ENCODE measurements at regions not wholly inside any gene's neighbourhood (a gene's known extent, or its start where the extent isn't known, plus 50 kb on each side); places are given as distances from the start of the nearest gene placed in this dataset.

DNA sequence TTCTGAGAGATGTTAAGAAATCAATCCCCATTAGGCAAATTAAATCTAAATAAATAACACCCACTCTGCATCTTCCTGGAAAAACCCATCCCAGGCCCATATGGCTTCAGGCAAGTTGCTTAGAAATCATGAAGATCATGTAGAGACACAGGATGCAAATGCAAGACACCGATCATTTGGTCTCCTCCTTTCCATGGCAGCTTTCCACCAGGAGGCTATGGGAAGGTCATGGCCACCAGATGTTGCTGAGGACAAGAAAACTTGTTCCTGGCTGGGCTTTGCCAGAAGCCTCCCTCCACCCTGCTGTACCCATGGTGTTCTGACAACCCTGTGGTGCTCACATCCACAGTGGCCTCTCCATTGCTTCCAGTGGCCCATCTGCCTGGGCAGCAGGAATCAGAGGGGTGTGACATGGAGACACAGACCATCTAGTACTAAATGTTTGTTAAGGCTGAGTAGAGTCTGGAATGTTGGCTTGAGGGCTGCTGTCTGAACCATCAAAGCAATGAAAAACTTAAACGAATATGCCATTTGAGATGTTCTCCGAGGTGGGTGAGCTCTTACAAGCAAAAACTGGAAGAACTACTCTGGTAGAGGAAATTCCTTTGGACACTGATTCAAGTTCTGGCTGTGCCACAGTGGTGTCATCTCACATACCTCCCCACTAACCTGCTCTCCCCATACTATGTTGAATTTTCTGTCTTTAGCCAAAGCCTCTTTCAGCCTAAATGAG, 293.2 kb downstream of the TNS1 start:
- peaks cover 0 to 25% of the 10 kb centered on the region in 2 donors for H3K4me1 ChIP-seq
- no peak overlapping the region for H3K4me3 ChIP-seq
- no peaks in the 10 kb centered on the region for H3K27me3 ChIP-seq
- DNase-seq (ENCODE audit: low spot score in 2 of 2): no peak
- H3K36me3 ChIP-seq: no peaks in the 10 kb centered on the region
- no peak overlapping the region for H3K27ac ChIP-seq
- no peaks in the 10 kb centered on the region for H3K9me3 ChIP-seq
- intact Hi-C loops (cut with DNase I; ENCODE audit: low total_unique reads): no loop called here
- TF ChIP-seq POLR2AphosphoS5 (IDR thresholded peaks at IDR 0.05): no peak
- TF ChIP-seq POLR2A (IDR thresholded peaks at IDR 0.05): no peak
- TF ChIP-seq, protein P1, sequence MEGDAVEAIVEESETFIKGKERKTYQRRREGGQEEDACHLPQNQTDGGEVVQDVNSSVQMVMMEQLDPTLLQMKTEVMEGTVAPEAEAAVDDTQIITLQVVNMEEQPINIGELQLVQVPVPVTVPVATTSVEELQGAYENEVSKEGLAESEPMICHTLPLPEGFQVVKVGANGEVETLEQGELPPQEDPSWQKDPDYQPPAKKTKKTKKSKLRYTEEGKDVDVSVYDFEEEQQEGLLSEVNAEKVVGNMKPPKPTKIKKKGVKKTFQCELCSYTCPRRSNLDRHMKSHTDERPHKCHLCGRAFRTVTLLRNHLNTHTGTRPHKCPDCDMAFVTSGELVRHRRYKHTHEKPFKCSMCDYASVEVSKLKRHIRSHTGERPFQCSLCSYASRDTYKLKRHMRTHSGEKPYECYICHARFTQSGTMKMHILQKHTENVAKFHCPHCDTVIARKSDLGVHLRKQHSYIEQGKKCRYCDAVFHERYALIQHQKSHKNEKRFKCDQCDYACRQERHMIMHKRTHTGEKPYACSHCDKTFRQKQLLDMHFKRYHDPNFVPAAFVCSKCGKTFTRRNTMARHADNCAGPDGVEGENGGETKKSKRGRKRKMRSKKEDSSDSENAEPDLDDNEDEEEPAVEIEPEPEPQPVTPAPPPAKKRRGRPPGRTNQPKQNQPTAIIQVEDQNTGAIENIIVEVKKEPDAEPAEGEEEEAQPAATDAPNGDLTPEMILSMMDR (IDR thresholded peaks at IDR 0.05): no peak

DNA sequence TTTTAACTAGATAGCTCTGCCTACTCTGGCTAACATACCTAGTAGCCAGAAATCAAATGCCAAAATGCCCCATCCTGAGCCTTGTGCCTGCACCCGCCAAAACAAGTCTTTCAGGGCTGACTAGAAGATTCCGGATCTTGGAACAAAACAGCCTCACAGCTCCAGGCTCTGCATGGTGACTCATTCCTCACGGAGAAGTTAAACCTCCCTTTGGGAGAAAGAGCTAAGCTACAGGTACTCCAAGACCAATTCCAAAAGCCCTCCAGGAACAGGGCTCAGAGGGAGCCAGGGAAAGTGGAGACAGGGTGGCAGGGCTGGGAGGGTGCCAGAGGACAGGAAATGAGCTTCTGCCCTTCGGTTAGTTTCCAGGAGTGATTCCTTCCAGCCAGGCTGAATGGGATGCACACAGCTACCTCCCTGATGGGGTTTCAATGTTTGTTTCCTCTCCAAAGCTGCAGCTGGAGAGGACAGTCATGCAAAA, 295.6 kb downstream of the TNS1 start:
- Histone ChIP-seq H3K27me3 (no peaks in the 10 kb centered on the region), H3K27ac (peak overlapping the region; percentile 89 to 94), H3K4me1 (peaks cover 0 to 10% of the 10 kb centered on the region in 2 donors), H3K36me3 (no peaks in the 10 kb centered on the region), H3K4me3 (no peak overlapping the region), H3K9me3 (no peaks in the 10 kb centered on the region)
- intact Hi-C loops (cut with DNase I; ENCODE audit: low total_unique reads): no loop called here
- TF ChIP-seq POLR2AphosphoS5 (IDR thresholded peaks at IDR 0.05): peak in 2 of 3 donors; percentile 55 to 85
- TF ChIP-seq, protein P1 (IDR thresholded peaks at IDR 0.05): no peak
- TF ChIP-seq POLR2A (IDR thresholded peaks at IDR 0.05): no peak
- peak; percentile 82 to 93 for DNase-seq (ENCODE audit: low spot score in 2 of 2)

DNA sequence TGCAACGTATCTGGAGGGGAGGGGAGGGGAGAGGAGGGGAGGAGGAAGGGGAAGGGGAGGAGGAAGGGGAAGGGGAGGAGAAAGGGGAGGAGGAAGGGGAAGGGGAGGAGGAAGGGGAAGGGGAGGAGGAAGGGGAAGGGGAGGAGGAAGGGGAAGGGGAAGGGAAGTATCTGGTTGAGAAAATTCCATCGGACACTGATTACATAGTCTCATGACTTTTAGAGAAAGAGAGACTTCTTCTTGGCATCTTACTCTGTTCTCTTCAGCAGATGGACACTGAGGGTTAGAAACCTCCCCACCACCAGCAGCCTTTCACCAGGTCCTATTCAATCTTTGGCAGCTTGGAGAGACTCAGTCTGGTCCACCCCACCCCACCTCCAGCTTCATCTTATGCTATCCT, 296.3 kb downstream of the TNS1 start:
- Histone ChIP-seq H3K36me3 (no peaks in the 10 kb centered on the region), H3K27me3 (no peaks in the 10 kb centered on the region), H3K4me1 (peaks cover 0 to 10% of the 10 kb centered on the region in 2 donors), H3K27ac (peak overlapping the region; percentile 89 to 94), H3K9me3 (no peaks in the 10 kb centered on the region), H3K4me3 (no peak overlapping the region)
- intact Hi-C loops (cut with DNase I; ENCODE audit: low total_unique reads): no loop called here
- DNase-seq (ENCODE audit: low spot score in 2 of 2): no peak
- TF ChIP-seq POLR2AphosphoS5 (IDR thresholded peaks at IDR 0.05) (no peak), POLR2A (IDR thresholded peaks at IDR 0.05) (no peak)
- TF ChIP-seq, protein P1 (IDR thresholded peaks at IDR 0.05): no peak

DNA sequence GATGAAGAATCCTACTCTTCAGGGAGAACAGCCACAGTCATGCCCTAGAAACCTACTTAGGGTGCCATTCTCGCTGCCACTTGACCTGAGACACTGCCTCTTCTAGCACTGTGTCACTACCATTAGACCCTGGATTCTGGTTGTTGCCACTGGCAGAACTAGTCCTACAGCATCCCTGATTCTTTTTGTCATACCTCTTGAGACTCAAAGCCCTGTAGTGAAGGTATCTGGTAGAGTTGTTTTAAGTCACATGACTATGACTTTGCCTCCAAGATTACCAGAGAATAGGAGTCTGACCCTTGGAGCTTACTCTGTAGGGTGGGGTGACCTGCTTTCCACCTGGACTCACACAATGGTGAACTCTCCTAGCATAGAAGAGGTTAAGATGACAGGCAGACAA, 296.7 kb downstream of the TNS1 start:
- H3K4me1 ChIP-seq: peaks cover 0 to 10% of the 10 kb centered on the region in 2 donors
- intact Hi-C loops (cut with DNase I; ENCODE audit: low total_unique reads): no loop called here
- peak overlapping the region; percentile 89 to 94 for H3K27ac ChIP-seq
- H3K36me3 ChIP-seq: no peaks in the 10 kb centered on the region
- no peak overlapping the region for H3K4me3 ChIP-seq
- DNase-seq (ENCODE audit: low spot score in 2 of 2): no peak
- no peaks in the 10 kb centered on the region for H3K9me3 ChIP-seq
- no peaks in the 10 kb centered on the region for H3K27me3 ChIP-seq
- TF ChIP-seq POLR2A (IDR thresholded peaks at IDR 0.05): no peak

DNA sequence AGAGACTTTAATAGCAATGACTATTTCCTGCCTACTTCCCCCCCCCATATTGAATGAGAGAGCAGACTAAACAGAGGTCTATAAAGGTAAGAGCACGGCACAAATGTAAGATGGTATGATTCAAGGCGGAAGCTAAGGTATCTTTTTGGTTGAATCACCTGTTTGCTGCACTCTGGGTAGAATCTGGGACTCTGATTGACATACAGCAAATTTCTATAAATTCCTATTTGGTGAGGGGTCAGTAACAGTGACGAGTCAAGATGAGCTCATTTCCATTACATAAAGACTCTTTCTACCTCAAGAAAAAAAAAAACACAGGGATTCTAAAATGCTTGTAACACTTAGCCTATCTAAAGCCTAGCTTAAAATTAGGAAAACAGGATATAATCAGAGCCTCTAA, 297.3 kb downstream of the TNS1 start:
- Histone ChIP-seq H3K4me3 (no peak overlapping the region), H3K4me1 (peaks cover 0 to 10% of the 10 kb centered on the region in 2 donors), H3K27ac (peak overlapping the region in 1 of 2 donors; percentile 89), H3K36me3 (no peaks in the 10 kb centered on the region), H3K9me3 (no peaks in the 10 kb centered on the region), H3K27me3 (no peaks in the 10 kb centered on the region)
- TF ChIP-seq, protein P1 (IDR thresholded peaks at IDR 0.05): no peak
- TF ChIP-seq POLR2A (IDR thresholded peaks at IDR 0.05) (no peak), POLR2AphosphoS5 (IDR thresholded peaks at IDR 0.05) (no peak)
- intact Hi-C loops (cut with DNase I; ENCODE audit: low total_unique reads): no loop called here
- no peak for DNase-seq (ENCODE audit: low spot score in 2 of 2)
